Cardiac muscle cell (in vitro differentiated cells and primary cell): ENCODE measurements at regions not wholly inside any gene's neighbourhood (a gene's known extent, or its start where the extent isn't known, plus 50 kb on each side); places are given as distances from the start of the nearest gene placed in this dataset.
"Not testable (repeated sequence)": the region's sequence is repeated elsewhere in the genome, so short reads cannot be mapped to it uniquely, and the experiment has no call there.

Experiments used
- DNase-seq, 2 donors: peaks; one replicate each; pipeline versions ENCODE4 v3.0.0 to v3.0.0-alpha.2; 2010 to 2017; ENCODE audit warnings: low read depth in 1 of 2, low spot score in 1 of 2
- H3K27ac ChIP-seq: fragments of 200-600 bp; sonication (generic); 2 replicates; pipeline ENCODE4 v1.5.1; 2016
- H3K27me3 ChIP-seq: fragments of 200-600 bp; sonication (generic); 2 replicates; pipeline ENCODE4 v1.6.0; 2016; ENCODE audit warnings: control low read depth
- H3K36me3 ChIP-seq: fragments of 200-600 bp; sonication (generic); 2 replicates; pipeline ENCODE4 v1.5.1; 2016; ENCODE audit warnings: control low read depth
- H3K4me1 ChIP-seq: fragments of 200-600 bp; sonication (generic); 2 replicates; pipeline ENCODE4 v1.8.1; 2017; ENCODE audit warnings: low read depth, mild to moderate bottlenecking, mixed run types
- H3K4me3 ChIP-seq: fragments of 200-600 bp; sonication (generic); 2 replicates; pipeline ENCODE4 v1.5.1; 2016; ENCODE audit warnings: mild to moderate bottlenecking
- H3K9me3 ChIP-seq: fragments of 200-600 bp; sonication (generic); 2 replicates; pipeline ENCODE4 v1.5.1; 2017; ENCODE audit warnings: low read depth, mild to moderate bottlenecking, control low read depth
- CTCF ChIP-seq: IDR thresholded peaks from 2 replicates; pipeline ENCODE4 v1.5.1; 2012; ENCODE audit warnings: low read depth, mild to moderate bottlenecking, low read length

GRCh38 chr12:18827913-18828312 is 90.0 kb downstream of the CAPZA3 start:
- Histone ChIP-seq H3K4me3 (no peak overlapping the region), H3K4me1 (no peaks in the 10 kb centered on the region), H3K36me3 (no peaks in the 10 kb centered on the region), H3K27ac (no peak overlapping the region), H3K9me3 (no peaks in the 10 kb centered on the region), H3K27me3 (no peaks in the 10 kb centered on the region)
- no peak for TF ChIP-seq CTCF
- DNase-seq: no peak

- no peaks in the 10 kb centered on the region for H3K36me3 ChIP-seq
- H3K27me3 ChIP-seq: no peaks in the 10 kb centered on the region
- H3K27ac ChIP-seq: no peak overlapping the region
- H3K4me3 ChIP-seq: no peak overlapping the region
- H3K9me3 ChIP-seq: no peaks in the 10 kb centered on the region
- no peak for TF ChIP-seq CTCF
- DNase-seq: no peak
- no peaks in the 10 kb centered on the region for H3K4me1 ChIP-seq
These were observed 90.6 kb downstream of the CAPZA3 start for GRCh38 chr12:18828483-18828882.

- DNase-seq: no peak
- TF ChIP-seq CTCF: no peak
- Histone ChIP-seq H3K4me1 (no peaks in the 10 kb centered on the region), H3K27ac (no peak overlapping the region), H3K36me3 (no peaks in the 10 kb centered on the region), H3K4me3 (no peak overlapping the region), H3K27me3 (no peaks in the 10 kb centered on the region), H3K9me3 (no peaks in the 10 kb centered on the region)
These were observed 91.1 kb downstream of the CAPZA3 start for GRCh38 chr12:18828987-18829386.

- not testable (repeated sequence) for H3K4me3 ChIP-seq, H3K27ac ChIP-seq, H3K4me1 ChIP-seq, H3K27me3 ChIP-seq, H3K36me3 ChIP-seq, H3K9me3 ChIP-seq, DNase-seq
These were observed 95.0 kb downstream of the CAPZA3 start for GRCh38 chr12:18832932-18833331.

GRCh38 chr12:18837025-18837424 is 99.1 kb downstream of the CAPZA3 start:
- Histone ChIP-seq H3K27me3 (no peaks in the 10 kb centered on the region), H3K27ac (no peak overlapping the region), H3K36me3 (no peaks in the 10 kb centered on the region), H3K9me3 (no peaks in the 10 kb centered on the region), H3K4me1 (no peaks in the 10 kb centered on the region), H3K4me3 (no peak overlapping the region)
- DNase-seq: peak in 1 of 2 donors; percentile 52
- no peak for TF ChIP-seq CTCF

- H3K9me3 ChIP-seq: no peaks in the 10 kb centered on the region
- no peak for TF ChIP-seq CTCF
- no peak overlapping the region for H3K4me3 ChIP-seq
- no peaks in the 10 kb centered on the region for H3K36me3 ChIP-seq
- no peak overlapping the region for H3K27ac ChIP-seq
- no peak for DNase-seq
- H3K27me3 ChIP-seq: no peaks in the 10 kb centered on the region
- no peaks in the 10 kb centered on the region for H3K4me1 ChIP-seq
These were observed 99.6 kb downstream of the CAPZA3 start for GRCh38 chr12:18837505-18837904.

GRCh38 chr12:18840997-18841396 is 103.1 kb downstream of the CAPZA3 start:
- H3K4me1 ChIP-seq, H3K4me3 ChIP-seq, H3K27ac ChIP-seq, H3K27me3 ChIP-seq, DNase-seq, H3K36me3 ChIP-seq, H3K9me3 ChIP-seq: not testable (repeated sequence)
